ENCODE measurements at regions not wholly inside any gene's neighbourhood (a gene's known extent, or its start where the extent isn't known, plus 50 kb on each side); places are given as distances from the start of the nearest gene placed in this dataset.
"Not testable (repeated sequence)": the region's sequence is repeated elsewhere in the genome, so short reads cannot be mapped to it uniquely, and the experiment has no call there.

DNA sequence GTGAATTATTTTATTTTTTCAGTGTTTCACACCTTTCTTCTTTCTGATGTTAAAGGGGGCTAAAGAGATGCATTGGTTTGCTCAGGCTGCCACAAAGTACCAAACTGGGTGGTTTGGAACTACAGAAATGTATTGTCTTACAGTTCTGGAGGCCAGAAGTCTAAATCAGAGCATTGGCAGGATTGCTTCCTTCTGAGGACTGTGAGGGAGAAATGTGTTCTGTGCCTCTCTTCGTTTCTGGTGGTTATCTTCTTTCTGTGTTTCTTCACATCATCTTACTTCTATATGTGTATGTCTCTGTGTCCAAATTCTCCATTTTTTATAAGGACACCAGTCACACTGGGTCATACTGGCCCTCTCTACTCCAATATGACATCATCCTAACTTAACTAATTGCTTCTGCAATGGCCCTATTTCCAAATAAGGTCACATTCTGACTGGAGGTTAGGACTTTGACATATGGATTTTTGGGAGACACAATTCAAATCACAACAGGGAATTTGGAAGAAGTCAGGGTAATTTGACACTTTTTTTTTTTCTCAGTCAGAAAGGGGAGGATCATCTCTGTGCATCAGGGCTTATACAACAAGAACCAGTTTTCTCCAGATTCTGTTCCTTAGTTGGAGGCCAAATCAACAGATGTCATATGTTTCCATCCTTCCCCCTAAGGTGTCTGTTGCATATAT is 188.2 kb downstream of the KCNRG start:
- no peak for DNase-seq
- intact Hi-C loops (cut with DNase I) = no loop called here

DNA sequence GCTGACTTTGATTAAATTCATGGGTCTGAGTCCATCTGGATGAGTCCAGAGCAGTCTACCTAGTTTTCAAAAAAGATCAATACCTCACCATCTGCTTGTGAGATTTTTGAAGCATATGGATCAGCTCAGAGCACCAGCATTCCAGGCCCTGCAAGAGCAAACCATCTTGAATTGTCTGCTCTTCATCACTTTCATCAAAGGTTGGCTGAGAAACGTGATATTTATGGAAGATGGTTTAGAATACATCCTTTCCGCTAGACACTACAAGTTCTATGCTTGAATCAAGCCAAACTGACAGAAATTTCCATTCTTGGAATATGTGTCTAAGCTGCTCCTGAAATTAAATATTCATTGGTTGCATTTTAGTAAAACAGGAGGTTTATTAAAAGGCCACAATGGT is 190.3 kb downstream of the KCNRG start:
- intact Hi-C loops (cut with DNase I) = no loop called here
- DNase-seq = no peak

DNA sequence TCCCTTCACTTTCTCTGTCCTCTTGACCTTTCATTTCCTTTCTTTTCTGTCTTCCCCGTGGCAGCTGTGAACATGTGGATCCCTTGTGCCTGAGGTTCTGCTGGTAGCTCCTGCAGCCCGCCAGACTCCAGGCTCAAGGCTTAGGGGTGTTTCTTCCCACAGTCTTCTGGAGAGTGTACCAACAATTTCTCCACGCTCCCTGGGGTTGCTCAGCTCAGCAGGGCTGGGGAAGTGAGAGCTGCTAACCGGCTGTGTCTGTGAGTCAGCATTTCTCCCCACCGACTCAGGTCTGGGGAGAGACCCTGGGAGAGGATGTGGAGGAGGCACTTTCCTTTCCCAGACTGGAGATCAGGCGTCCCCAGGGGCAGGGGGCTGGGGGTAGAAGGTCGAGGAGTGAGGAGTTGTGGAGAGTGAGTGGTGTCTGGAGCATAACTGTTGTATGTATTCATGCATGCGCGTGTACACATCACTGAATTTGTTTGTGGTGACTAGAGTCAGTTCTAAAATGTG is 193.6 kb downstream of the KCNRG start:
- intact Hi-C loops (cut with DNase I) = no loop called here
- peak in 22 of 42 donors; percentile 6 to 54 (median 22) for DNase-seq

DNA sequence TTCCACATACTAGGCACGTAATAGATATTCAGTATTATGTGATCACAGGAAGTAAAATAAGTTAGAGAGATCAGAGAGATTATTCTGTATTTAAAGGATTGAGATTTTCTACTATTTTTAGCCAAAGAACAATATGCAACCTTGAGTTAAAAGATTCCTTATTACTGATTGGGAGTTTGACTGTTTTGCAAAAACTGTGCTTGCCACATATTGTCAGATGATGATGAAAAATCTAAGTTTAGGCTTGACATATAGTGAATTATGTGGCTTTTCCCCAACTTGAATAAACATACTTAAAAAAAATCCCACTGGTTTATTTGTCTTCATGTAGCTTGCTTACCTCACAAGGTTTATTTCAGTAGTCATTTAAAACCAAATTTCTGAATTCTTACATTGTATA is 194.4 kb downstream of the KCNRG start:
- no peak for DNase-seq
- intact Hi-C loops (cut with DNase I) = no loop called here

DNA sequence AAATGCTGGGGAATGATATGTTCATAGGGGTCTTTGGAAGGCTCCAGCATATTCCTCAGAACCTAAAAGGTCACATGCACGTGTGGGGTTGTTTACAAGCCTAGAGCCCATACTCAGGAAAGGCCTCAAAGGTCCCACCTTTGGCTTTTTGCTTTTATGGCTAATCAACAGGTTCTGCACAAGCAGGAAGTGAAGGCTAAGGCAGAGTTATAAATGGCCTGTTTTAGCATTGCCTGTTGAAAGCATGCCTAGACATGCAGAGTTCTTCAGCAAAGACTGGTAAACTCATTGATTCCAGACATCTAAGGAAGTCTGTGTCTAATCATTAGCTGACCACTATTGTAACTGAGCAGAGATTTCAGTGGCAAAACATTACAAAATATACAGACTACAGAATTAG is 198.3 kb downstream of the KCNRG start:
- DNase-seq = no peak
- intact Hi-C loops (cut with DNase I) = no loop called here

DNA sequence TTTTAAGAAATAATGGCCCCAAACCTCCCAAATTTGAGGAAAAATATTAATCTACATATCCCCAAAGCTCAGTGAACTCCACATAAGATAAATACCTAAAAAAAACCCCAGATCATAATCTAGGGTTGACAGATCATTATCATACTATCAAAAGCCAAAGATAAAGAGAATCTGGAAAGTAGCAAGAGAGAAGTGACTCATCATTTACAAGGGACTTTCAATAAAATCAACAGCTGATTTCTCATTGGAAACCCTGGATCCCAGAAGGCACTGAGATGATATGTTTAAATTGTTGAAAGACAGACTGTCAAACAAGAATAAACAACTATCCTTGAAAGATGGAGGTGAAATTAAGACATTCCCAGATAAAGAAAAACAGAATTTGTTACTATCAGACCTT is 199.3 kb downstream of the KCNRG start:
- intact Hi-C loops (cut with DNase I) = no loop called here
- DNase-seq = no peak

DNA sequence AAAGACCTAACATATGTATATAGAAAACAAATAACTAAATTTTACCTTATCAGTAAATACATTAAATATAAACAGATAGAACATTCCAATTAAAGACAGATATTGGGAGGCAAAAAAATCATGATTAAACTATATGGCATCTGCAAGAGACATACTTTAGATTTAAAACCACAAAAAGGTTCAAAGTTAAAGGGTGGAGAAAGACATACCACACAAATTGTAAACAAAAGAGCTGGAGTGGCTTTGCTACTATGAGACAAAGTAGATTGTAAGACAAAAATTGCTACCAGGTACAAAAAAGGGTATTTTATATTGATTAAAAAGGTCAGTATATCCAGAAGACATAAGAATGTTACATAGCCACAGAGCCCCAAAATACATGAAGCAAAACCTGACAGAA is 200.2 kb downstream of the KCNRG start:
- intact Hi-C loops (cut with DNase I) = no loop called here
- no peak for DNase-seq

DNA sequence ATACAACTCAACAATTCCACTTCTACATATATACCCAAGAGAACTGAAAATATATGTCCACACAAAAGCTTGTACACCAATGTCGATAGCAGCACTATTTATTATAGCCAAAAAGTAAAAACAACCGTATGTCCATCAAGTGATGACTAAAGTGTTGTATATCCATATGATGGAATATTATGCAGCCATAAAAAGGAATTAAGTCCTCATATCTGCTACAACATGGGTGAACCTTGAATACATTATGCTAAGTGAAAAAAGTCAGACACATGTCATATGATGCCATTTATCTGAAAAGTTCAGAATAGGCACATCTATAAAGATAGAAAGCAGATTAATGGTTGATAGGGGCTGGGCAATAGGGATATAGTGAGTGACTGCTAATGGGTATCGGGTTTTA is 204.5 kb downstream of the KCNRG start:
- DNase-seq = no peak
- intact Hi-C loops (cut with DNase I) = no loop called here

DNA sequence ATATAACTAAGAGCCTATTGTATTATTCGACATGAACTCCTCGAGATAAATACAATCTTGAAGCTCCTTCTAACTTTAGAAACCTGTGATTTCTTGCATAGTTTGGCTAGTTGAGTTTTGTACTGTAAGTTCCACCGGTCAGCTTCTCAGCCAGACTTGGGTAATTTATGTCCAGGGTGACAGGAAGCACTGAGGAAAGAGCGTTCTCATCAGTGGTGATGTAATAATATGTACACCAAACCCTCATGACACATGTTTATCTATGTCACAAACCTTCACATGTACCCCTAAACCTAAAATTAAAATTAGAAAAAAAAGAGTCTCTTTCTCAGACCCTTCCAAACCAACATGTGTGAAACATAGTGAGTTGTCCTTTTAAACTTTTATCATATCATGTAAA is 205.7 kb downstream of the KCNRG start:
- DNase-seq = no peak
- intact Hi-C loops (cut with DNase I) = no loop called here

DNA sequence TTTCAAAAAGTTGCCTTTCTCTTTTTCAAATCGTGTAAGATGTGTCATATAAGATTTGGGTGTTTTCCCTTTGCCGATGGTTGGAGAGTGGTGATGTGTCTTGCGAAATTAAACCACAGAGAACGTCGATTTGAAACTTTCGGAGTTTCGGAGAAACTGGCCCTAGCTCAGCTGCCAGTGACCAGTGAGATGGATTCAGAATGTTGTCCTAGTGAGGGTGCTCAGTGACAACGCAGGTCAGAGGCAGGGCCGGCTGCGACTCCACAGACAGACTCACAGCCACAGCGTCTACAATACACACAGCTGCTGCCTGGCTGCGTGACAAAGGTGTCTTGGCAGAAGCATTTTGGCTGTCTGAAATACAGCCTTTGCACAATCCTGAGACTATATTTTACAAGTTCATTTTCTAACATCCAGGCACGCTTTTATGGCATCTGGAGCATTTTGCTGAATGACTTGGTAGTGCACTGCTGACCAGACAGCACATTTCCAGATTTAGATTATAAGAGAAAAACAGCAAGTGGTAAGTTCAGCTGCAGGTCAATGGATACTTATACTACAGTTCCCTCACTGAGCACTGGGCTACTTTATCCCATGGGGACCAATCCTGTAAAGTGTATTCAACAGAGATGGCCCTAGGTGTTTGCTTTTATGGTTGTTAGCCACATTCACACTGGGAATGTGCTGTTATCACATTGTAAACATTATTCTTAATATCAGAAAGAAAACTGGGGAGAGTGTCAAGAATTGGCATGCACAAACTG is 207.5 kb downstream of the KCNRG start:
- peak in 41 of 42 donors; percentile 19 to 73 (median 41) for DNase-seq

DNA sequence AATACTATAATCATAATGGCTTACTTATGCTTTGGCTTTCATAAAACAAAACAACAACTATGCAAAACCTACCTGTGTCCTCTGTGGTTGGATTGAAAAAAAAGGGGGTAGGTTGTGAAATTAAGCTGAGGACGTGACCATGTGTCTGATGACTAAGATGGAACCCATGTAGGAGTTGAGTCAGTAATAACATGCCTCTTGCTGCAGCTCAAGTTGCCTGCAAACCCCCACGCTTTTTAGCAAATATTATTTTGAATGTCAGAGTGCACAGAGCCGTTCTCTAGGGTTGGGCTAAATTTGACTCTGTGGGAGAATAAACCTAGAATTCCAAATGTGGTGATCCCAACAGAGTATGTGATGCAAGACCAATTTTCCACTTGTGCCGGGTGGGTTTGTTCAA is 209.3 kb downstream of the KCNRG start:
- intact Hi-C loops (cut with DNase I) = no loop called here
- peak in 25 of 42 donors; percentile 7 to 80 (median 35) for DNase-seq

More for the DNA sequence above, 207.5 kb downstream of the KCNRG start:
- intact Hi-C loops (cut with DNase I) = no loop called here

DNA sequence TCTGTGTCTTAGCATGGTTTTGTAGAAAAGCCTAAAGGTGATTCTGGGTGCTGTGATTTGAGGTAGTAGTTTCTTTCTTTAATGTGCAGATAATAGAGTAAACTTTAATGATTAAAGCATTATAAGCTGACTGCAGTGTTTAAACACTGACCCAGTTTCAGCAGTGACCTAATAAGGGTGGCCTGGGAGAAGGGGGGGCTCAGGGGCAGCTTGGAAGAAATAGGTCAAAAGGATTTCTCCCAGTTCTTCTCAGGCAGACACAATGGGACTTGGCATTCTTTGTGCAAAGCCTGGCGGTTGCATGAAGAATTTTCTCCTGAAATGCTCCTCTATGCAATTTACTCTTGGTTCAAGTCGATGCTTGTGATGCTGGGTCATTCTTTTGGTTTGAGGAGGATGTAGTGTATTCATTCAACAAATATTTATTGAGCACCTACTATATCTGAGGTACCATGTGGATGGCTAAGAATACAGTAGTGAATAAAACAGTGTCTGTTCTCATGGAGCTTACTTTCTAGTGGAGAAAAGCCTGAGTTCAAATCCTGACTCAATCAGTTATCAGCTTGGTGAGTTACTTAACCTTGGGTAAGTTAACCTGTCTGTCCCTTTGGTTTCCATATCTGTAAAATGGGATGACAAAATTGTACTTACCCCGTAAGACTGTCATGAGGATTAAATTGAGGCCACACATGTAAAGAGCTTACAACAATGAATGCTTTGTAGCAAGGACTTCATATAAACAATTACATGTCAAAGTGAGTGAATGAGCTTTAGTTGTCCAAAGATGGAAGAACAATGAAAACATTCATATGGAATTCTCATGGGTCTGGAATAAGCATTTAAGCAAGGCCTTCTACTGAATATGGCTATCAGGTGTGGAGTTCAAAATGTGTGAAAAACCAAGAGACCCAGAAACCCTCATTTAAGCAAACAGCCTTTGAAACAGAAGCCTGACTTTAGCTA is 210.2 kb downstream of the KCNRG start:
- intact Hi-C loops (cut with DNase I) = no loop called here
- DNase-seq = no peak

DNA sequence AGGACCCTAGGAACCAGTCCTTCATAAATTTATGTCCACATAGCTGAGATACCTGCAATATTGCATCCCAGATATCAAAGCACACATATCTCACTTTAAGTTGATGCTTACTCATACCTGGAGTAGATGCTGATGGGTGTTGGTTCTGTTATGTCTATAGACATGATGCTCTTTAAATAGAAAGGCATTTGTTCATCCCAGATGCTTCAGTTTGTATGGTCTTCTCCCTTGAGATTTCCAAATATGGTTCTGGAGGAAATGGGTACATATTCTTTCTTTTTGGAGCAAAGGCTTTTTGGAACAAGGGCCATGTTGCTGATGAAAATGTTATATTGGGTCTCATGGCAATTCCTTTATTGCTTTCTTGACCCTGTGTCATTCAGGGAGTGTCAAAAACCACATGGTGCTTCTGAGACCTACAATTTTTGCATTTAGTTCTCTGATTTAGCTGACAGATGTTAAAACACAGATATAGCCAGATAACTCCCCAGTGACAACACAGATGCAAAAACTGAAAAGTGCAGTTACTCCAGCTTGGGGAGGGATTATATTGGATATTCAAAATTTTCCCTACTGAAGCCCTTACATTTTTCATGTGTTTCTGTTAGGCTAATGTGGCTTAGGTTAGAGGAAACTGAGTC is 211.4 kb downstream of the KCNRG start:
- DNase-seq = no peak
- intact Hi-C loops (cut with DNase I) = no loop called here

DNA sequence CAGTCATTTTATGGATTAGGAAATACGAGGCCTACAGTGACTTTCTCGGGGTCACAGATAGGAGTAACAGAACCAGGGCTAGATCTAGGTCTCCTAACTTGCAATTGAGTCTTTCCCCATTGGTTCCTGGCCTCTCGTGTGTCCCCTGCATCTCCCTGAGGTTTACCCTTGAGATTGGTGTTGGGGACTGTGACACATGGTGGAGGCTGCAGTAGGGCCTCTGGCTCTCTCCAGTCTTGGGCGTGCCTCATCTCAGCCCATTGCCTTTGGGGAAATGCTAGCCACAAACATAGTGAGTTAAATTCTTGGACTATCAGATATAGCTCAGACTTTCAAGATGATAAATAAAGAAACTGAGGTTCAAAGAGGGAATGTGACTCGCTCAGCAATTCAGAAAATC is 212.1 kb downstream of the KCNRG start:
- intact Hi-C loops (cut with DNase I) = no loop called here
- DNase-seq = no peak

DNA sequence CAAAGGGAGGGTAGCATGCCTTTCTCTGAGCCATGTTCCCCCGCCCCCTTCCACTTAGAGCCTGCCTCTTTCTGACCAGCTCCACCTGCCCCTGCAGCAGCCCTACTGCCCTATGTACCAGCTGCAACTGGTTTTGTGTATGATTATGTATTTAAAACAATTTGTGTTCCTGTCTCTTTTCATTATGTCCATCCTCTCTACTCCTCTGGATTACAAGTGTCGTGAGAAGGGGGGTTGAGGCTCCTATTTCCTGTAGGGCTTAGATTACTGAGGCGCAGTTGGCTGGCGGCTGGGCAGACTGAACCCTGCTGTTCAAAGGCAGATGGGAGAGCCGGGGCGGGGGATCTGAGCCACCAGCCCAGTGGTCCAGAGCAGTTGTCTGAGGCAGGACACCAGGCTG is 213.3 kb downstream of the KCNRG start:
- intact Hi-C loops (cut with DNase I) = no loop called here
- DNase-seq = no peak

DNA sequence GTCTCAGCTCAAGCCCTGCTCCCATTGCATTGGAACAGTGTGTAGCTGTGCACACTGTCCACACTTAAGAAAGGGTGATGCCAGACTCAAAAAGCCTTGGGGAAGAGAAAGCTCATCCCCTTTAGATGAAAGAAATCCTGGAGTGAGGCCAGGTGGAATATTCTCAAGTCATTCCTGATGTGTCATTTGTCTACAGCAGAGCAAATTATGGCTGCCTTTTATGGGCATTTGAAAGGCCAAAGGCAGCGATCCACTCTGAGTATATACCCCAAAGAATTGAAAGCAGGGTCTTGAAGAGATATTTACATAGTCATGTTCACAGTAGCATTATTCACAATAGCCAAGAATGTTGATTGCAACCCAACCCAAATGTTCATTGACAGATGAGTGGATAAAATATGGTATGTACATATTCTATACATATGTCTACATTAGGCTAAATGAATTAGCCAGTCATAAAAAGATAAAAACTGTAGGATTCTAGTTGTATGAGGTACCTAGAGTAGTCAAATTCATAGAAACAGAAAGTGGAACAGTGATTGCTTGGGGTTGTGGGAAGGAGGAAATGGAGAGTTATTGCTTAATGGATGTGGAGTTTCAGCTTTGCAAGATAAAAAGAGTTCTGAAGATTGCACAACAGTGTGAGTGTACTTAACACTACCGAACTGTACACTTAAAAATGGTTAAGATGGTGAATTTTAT is 214.9 kb downstream of the KCNRG start:
- intact Hi-C loops (cut with DNase I) = no loop called here
- DNase-seq = no peak

DNA sequence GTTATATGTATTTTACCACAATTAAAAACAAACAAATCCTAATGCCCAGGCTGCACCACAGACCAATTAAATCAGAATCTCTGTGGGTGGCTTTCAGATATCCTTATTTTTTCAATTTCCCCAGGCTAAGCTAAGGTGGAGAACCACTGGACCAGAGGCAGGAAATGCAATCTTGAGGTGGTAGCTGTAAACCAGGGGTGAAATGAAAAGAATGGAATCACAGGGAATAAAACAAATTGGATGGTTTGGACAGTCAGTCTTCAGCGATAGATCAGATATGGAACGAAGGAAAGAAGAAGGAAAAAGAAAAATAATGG is 215.4 kb downstream of the KCNRG start:
- DNase-seq = no peak
- intact Hi-C loops (cut with DNase I) = no loop called here

DNA sequence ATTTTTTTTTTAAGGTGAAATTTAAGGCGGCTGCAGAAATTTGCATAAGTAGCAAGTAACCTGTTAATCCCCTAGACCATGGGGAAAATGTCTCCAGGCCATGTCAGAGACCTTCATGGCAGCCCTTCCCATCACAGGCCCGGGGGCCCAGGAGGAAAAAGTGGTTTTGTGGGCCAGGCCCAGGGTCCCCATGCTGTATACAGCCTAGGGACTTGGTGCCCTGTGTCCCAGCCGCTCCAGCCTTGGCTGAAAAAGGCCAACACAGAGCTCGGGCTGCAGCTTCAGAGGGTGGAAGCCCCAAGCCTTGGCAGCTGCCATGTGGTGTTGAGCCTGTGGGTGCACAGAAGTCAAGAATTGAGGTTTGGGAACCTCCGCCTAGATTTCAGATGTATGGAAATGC is 218.3 kb downstream of the KCNRG start:
- DNase-seq; intact Hi-C loops (cut with DNase I): not testable (repeated sequence)

Data from head of caudate nucleus (tissue), 42 donors.